Chondrocyte (in vitro differentiated cells): ENCODE measurements at regions not wholly inside any gene's neighbourhood (a gene's known extent, or its start where the extent isn't known, plus 50 kb on each side); places are given as distances from the start of the nearest gene placed in this dataset.

Experiments
- DNase-seq: peaks from one replicate; pipeline ENCODE4 v3.0.0; 2021; ENCODE audit warnings: mixed read lengths, low spot score
- H3K27ac Mint-ChIP-seq: one replicate; pipeline ENCODE4 v1.8.0; 2021; ENCODE audit warnings: mild to moderate bottlenecking, moderate library complexity, mixed read lengths; ENCODE audit not compliant: unreplicated experiment
- H3K27me3 Mint-ChIP-seq: 2 replicates; pipeline ENCODE4 v1.8.0; 2021; ENCODE audit warnings: low read depth, mixed read lengths
- H3K36me3 Mint-ChIP-seq: 2 replicates; pipeline ENCODE4 v1.8.0; 2021; ENCODE audit warnings: low read depth, mixed read lengths
- H3K4me1 Mint-ChIP-seq: 2 replicates; pipeline ENCODE4 v1.8.0; 2021; ENCODE audit warnings: low read depth, mild to moderate bottlenecking, mixed read lengths
- H3K4me3 Mint-ChIP-seq: one replicate; pipeline ENCODE4 v1.8.0; 2021; ENCODE audit warnings: mild to moderate bottlenecking, moderate library complexity, mixed read lengths; ENCODE audit not compliant: unreplicated experiment
- H3K9me3 Mint-ChIP-seq: 2 replicates; pipeline ENCODE4 v1.8.0; 2021; ENCODE audit warnings: low read depth, mixed read lengths
- CTCF ChIP-seq: fragments of 200-600 bp; sonication (generic); IDR thresholded peaks from 2 replicates; pipeline ENCODE4 v1.5.0; 2021; ENCODE audit warnings: antibody characterized with exemption, mild to moderate bottlenecking, moderate library complexity

GRCh38 chr12:46131732-46132469 lies 136.9 kb downstream of the SLC38A1 start:
- no peaks in the 10 kb centered on the region for H3K36me3 Mint-ChIP-seq
- no peak for DNase-seq
- no peaks in the 10 kb centered on the region for H3K9me3 Mint-ChIP-seq
- no peak overlapping the region for H3K27ac Mint-ChIP-seq
- TF ChIP-seq CTCF: peak; percentile 59
- H3K4me3 Mint-ChIP-seq: no peak overlapping the region
- H3K27me3 Mint-ChIP-seq: peaks cover 2% of the 10 kb centered on the region
- peaks cover 6% of the 10 kb centered on the region for H3K4me1 Mint-ChIP-seq

- peaks cover 2% of the 10 kb centered on the region for H3K27me3 Mint-ChIP-seq
- no peaks in the 10 kb centered on the region for H3K9me3 Mint-ChIP-seq
- no peaks in the 10 kb centered on the region for H3K36me3 Mint-ChIP-seq
- peaks cover 16% of the 10 kb centered on the region for H3K4me1 Mint-ChIP-seq
- no peak overlapping the region for H3K4me3 Mint-ChIP-seq
- no peak for TF ChIP-seq CTCF
- no peak overlapping the region for H3K27ac Mint-ChIP-seq
- no peak for DNase-seq
Measured at GRCh38 chr12:46127656-46128055, 137.3 kb upstream of the SCAF11 start.

- no peaks in the 10 kb centered on the region for H3K9me3 Mint-ChIP-seq
- no peak overlapping the region for H3K4me3 Mint-ChIP-seq
- H3K27me3 Mint-ChIP-seq: peaks cover 8% of the 10 kb centered on the region
- H3K4me1 Mint-ChIP-seq: peaks cover 16% of the 10 kb centered on the region
- no peaks in the 10 kb centered on the region for H3K36me3 Mint-ChIP-seq
- TF ChIP-seq CTCF: no peak
- no peak overlapping the region for H3K27ac Mint-ChIP-seq
- no peak for DNase-seq
Measured at GRCh38 chr12:46126050-46126727, 135.8 kb upstream of the SCAF11 start.

- H3K9me3 Mint-ChIP-seq: no peaks in the 10 kb centered on the region
- peaks cover 8% of the 10 kb centered on the region for H3K27me3 Mint-ChIP-seq
- H3K4me1 Mint-ChIP-seq: peaks cover 16% of the 10 kb centered on the region
- peak; percentile 83 for TF ChIP-seq CTCF
- peak overlapping the region; percentile 44 for H3K4me3 Mint-ChIP-seq
- no peak for DNase-seq
- H3K27ac Mint-ChIP-seq: peak overlapping the region; percentile 28
- no peaks in the 10 kb centered on the region for H3K36me3 Mint-ChIP-seq
Measured at GRCh38 chr12:46124848-46125619, 134.7 kb upstream of the SCAF11 start.

GRCh38 chr12:46124132-46124847 lies 133.9 kb upstream of the SCAF11 start:
- TF ChIP-seq CTCF: no peak
- H3K9me3 Mint-ChIP-seq: no peaks in the 10 kb centered on the region
- no peaks in the 10 kb centered on the region for H3K36me3 Mint-ChIP-seq
- peaks cover 16% of the 10 kb centered on the region for H3K4me1 Mint-ChIP-seq
- peak overlapping the region; percentile 44 for H3K4me3 Mint-ChIP-seq
- peaks cover 8% of the 10 kb centered on the region for H3K27me3 Mint-ChIP-seq
- DNase-seq: no peak
- no peak overlapping the region for H3K27ac Mint-ChIP-seq
